ENCODE measurements at regions not wholly inside any gene's neighbourhood (a gene's known extent, or its start where the extent isn't known, plus 50 kb on each side); places are given as distances from the start of the nearest gene placed in this dataset.

DNA sequence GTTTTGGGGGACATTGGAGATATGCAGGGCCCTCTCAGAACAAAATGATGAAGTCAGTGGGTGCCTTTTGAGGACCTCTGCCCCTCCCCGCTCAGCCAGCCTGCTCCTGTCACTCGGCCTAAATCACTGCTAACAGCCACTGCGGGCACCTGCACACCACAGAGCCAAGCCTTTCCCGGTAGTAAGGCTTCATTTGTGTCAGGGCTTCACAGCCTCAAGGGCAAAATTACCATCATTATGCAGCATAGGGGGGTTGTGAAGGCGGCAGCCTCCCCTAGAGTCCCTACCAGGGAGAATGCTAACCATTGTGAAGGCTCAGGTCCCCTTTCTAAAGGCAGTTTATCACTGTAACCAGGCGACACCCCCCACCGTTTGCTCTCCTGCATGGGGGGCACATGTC is 519.8 kb upstream of the MYT1L start:
- Histone ChIP-seq H4K20me1 (ENCODE audit: insufficient read depth, low read length) (no peaks in the 10 kb centered on the region), H3K4me3 (ENCODE audit: insufficient read depth, low read length) (no peak overlapping the region), H3K9me3 (ENCODE audit: low read depth, low read length) (no peaks in the 10 kb centered on the region), H3K4me1 (ENCODE audit: insufficient read depth, low read length) (no peaks in the 10 kb centered on the region), H2AFZ (ENCODE audit: low read length) (no peak overlapping the region), H3K27ac (ENCODE audit: low read depth, low read length) (no peak overlapping the region), H3K79me2 (ENCODE audit: insufficient read depth, low read length) (no peaks in the 10 kb centered on the region), H3K27me3 (ENCODE audit: insufficient read depth, low read length) (no peaks in the 10 kb centered on the region), H3K4me2 (ENCODE audit: insufficient read depth, low read length) (no peak overlapping the region), H3K36me3 (ENCODE audit: insufficient read depth, low read length) (no peaks in the 10 kb centered on the region)
- TF ChIP-seq, protein P1, sequence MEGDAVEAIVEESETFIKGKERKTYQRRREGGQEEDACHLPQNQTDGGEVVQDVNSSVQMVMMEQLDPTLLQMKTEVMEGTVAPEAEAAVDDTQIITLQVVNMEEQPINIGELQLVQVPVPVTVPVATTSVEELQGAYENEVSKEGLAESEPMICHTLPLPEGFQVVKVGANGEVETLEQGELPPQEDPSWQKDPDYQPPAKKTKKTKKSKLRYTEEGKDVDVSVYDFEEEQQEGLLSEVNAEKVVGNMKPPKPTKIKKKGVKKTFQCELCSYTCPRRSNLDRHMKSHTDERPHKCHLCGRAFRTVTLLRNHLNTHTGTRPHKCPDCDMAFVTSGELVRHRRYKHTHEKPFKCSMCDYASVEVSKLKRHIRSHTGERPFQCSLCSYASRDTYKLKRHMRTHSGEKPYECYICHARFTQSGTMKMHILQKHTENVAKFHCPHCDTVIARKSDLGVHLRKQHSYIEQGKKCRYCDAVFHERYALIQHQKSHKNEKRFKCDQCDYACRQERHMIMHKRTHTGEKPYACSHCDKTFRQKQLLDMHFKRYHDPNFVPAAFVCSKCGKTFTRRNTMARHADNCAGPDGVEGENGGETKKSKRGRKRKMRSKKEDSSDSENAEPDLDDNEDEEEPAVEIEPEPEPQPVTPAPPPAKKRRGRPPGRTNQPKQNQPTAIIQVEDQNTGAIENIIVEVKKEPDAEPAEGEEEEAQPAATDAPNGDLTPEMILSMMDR (IDR thresholded peaks at IDR 0.05; ENCODE audit: extremely low read depth, low read depth, low read length): no peak
- no peak for DNase-seq (ENCODE audit: insufficient read length, low spot score, missing footprints)

DNA sequence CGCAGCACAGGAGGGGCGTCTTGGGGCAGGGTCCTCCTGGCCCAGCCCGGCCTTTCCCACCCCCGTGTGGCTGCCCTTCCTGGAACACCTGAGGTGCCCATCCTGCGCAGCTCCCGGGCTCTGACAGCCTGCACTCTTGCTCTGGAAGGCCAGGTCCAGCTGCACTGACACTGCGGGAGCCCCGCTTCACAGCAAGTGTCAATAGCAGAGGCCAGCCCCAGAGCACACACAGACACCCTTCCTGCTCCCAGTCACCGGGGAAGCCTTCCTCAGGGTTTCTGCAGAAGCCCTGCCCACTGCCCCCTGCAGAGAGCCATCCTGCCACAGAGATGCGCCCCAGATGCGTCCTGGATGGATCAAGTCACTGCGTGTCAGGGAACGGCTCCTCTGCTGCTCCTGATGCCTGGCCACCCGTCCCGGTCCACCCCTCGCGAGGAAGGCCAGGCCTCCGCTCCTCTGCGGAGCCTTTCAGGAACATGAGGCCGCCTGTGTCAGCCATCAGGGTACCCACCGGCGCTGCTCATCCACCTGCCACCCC is 519.2 kb upstream of the MYT1L start:
- H3K4me2 ChIP-seq (ENCODE audit: insufficient read depth, low read length): no peak overlapping the region
- H3K4me1 ChIP-seq (ENCODE audit: insufficient read depth, low read length): no peaks in the 10 kb centered on the region
- H2AFZ ChIP-seq (ENCODE audit: low read length): no peak overlapping the region
- H3K27me3 ChIP-seq (ENCODE audit: insufficient read depth, low read length): no peaks in the 10 kb centered on the region
- H3K79me2 ChIP-seq (ENCODE audit: insufficient read depth, low read length): no peaks in the 10 kb centered on the region
- TF ChIP-seq, protein P1 (IDR thresholded peaks at IDR 0.05; ENCODE audit: extremely low read depth, low read depth, low read length): no peak
- H3K4me3 ChIP-seq (ENCODE audit: insufficient read depth, low read length): no peak overlapping the region
- no peaks in the 10 kb centered on the region for H3K9me3 ChIP-seq (ENCODE audit: low read depth, low read length)
- no peaks in the 10 kb centered on the region for H3K36me3 ChIP-seq (ENCODE audit: insufficient read depth, low read length)
- no peaks in the 10 kb centered on the region for H4K20me1 ChIP-seq (ENCODE audit: insufficient read depth, low read length)
- no peak overlapping the region for H3K27ac ChIP-seq (ENCODE audit: low read depth, low read length)
- DNase-seq (ENCODE audit: insufficient read length, low spot score, missing footprints): no peak

DNA sequence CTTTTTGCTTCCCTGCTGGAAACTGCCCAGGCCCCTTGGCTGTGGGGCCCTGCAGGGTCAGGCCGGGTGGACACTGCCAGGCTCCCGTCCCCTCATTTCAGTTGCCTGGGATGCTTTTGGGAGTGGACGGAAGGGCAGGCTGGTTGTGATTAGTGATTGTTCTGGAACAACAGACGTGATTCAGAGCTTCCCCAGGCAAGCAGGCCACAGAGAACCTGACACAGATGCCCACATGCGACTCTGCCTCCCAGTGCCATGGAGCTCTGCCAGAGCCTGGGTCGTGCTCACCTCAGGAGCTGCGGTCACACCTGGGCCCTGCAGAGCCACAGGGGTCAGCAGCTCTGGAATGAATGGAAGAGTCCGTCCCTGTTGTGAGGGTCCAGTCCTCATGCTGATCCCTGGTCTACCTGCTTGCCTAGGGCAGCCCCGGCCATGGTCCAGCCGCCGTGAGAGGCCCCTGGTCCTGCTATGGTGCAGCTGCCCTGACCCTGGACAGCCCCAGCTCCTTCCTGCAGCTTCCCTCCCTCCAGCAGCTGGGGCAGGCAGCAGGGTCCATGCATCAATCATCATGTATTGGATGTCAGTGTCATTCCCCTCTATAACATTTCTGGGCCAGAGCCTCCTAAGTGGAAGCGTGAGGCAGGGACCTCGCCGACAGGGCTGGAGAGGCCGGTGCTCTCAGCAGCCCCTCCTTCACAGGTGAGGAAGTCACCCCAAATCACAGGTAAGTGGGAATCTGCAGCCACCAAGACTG is 518.6 kb upstream of the MYT1L start:
- no peak overlapping the region for H2AFZ ChIP-seq (ENCODE audit: low read length)
- TF ChIP-seq, protein P1 (IDR thresholded peaks at IDR 0.05; ENCODE audit: extremely low read depth, low read depth, low read length): no peak
- no peaks in the 10 kb centered on the region for H3K36me3 ChIP-seq (ENCODE audit: insufficient read depth, low read length)
- no peak overlapping the region for H3K4me2 ChIP-seq (ENCODE audit: insufficient read depth, low read length)
- no peak overlapping the region for H3K27ac ChIP-seq (ENCODE audit: low read depth, low read length)
- no peak overlapping the region for H3K4me3 ChIP-seq (ENCODE audit: insufficient read depth, low read length)
- H3K9me3 ChIP-seq (ENCODE audit: low read depth, low read length): no peaks in the 10 kb centered on the region
- no peaks in the 10 kb centered on the region for H3K4me1 ChIP-seq (ENCODE audit: insufficient read depth, low read length)
- H3K79me2 ChIP-seq (ENCODE audit: insufficient read depth, low read length): no peaks in the 10 kb centered on the region
- no peaks in the 10 kb centered on the region for H3K27me3 ChIP-seq (ENCODE audit: insufficient read depth, low read length)
- no peak for DNase-seq (ENCODE audit: insufficient read length, low spot score, missing footprints)
- no peaks in the 10 kb centered on the region for H4K20me1 ChIP-seq (ENCODE audit: insufficient read depth, low read length)

- Histone ChIP-seq H3K9me3 (ENCODE audit: low read depth, low read length) (no peaks in the 10 kb centered on the region), H3K36me3 (ENCODE audit: insufficient read depth, low read length) (no peaks in the 10 kb centered on the region), H2AFZ (ENCODE audit: low read length) (no peak overlapping the region), H4K20me1 (ENCODE audit: insufficient read depth, low read length) (no peaks in the 10 kb centered on the region), H3K4me3 (ENCODE audit: insufficient read depth, low read length) (no peak overlapping the region), H3K27ac (ENCODE audit: low read depth, low read length) (no peak overlapping the region), H3K4me1 (ENCODE audit: insufficient read depth, low read length) (no peaks in the 10 kb centered on the region), H3K27me3 (ENCODE audit: insufficient read depth, low read length) (no peaks in the 10 kb centered on the region), H3K79me2 (ENCODE audit: insufficient read depth, low read length) (no peaks in the 10 kb centered on the region), H3K4me2 (ENCODE audit: insufficient read depth, low read length) (no peak overlapping the region)
- TF ChIP-seq, protein P1 (IDR thresholded peaks at IDR 0.05; ENCODE audit: extremely low read depth, low read depth, low read length): no peak
- DNase-seq (ENCODE audit: insufficient read length, low spot score, missing footprints): no peak
Measured at GRCh38 chr2:2848621-2849333, 517.7 kb upstream of the MYT1L start.

Measured in osteoblast (primary cell).